ENCODE measurements at regions not wholly inside any gene's neighbourhood (a gene's known extent, or its start where the extent isn't known, plus 50 kb on each side); places are given as distances from the start of the nearest gene placed in this dataset.
A peak's percentile ranks its signal among the peaks of the same experiment; 100 is the strongest.
"Not testable (repeated sequence)": the region's sequence is repeated elsewhere in the genome, so short reads cannot be mapped to it uniquely, and the experiment has no call there.

- CTCF ChIA-PET = interaction anchor here (1.1 to 1.7 kb wide), 2 partner anchors 15 to 110 kb away, joined by 3 to 7 read pairs; no protein-coding TSS in a partner anchor
- no peak overlapping the region for H3K4me3 Mint-ChIP-seq
- peaks cover 1% of the 10 kb centered on the region for H3K9me3 Mint-ChIP-seq
- H3K36me3 Mint-ChIP-seq = no peaks in the 10 kb centered on the region
- peaks cover 25% of the 10 kb centered on the region for H3K27me3 Mint-ChIP-seq
- no peak overlapping the region for H3K27ac Mint-ChIP-seq
- no peak for DNase-seq
- no peaks in the 10 kb centered on the region for H3K4me1 Mint-ChIP-seq
Measured at GRCh38 chr21:36615274-36615964, 83.5 kb upstream of the SIM2 start.

- H3K9me3 Mint-ChIP-seq, DNase-seq, H3K4me3 Mint-ChIP-seq, H3K36me3 Mint-ChIP-seq, H3K27ac Mint-ChIP-seq, H3K4me1 Mint-ChIP-seq: not testable (repeated sequence)
- CTCF ChIA-PET = interaction anchor here (1.1 kb wide), 1 partner anchor 111 kb away, joined by 3 read pairs; no protein-coding TSS in a partner anchor
- H3K27me3 Mint-ChIP-seq = peaks cover 22% of the 10 kb centered on the region
Measured at GRCh38 chr21:36616773-36617172, 82.1 kb upstream of the SIM2 start.

GRCh38 chr21:36621794-36622193 is 77.1 kb upstream of the SIM2 start:
- H3K27ac Mint-ChIP-seq, H3K4me1 Mint-ChIP-seq, H3K36me3 Mint-ChIP-seq, H3K4me3 Mint-ChIP-seq, DNase-seq, H3K9me3 Mint-ChIP-seq, H3K27me3 Mint-ChIP-seq: not testable (repeated sequence)
- CTCF ChIA-PET = interaction anchor here (1.3 kb wide), 1 partner anchor 8 kb away, joined by 3 read pairs; no protein-coding TSS in a partner anchor

- Mint-ChIP-seq H3K27me3 (no peaks in the 10 kb centered on the region), H3K9me3 (peaks cover 7% of the 10 kb centered on the region), H3K4me1 (no peaks in the 10 kb centered on the region), H3K36me3 (no peaks in the 10 kb centered on the region), H3K4me3 (no peak overlapping the region), H3K27ac (no peak overlapping the region)
- no peak for DNase-seq
- CTCF ChIA-PET = no interaction called here
Measured at GRCh38 chr21:36624105-36624504, 74.8 kb upstream of the SIM2 start.

- DNase-seq = no peak
- H3K36me3 Mint-ChIP-seq = no peaks in the 10 kb centered on the region
- H3K4me1 Mint-ChIP-seq = no peaks in the 10 kb centered on the region
- no peaks in the 10 kb centered on the region for H3K27me3 Mint-ChIP-seq
- H3K27ac Mint-ChIP-seq = no peak overlapping the region
- no peak overlapping the region for H3K4me3 Mint-ChIP-seq
- CTCF ChIA-PET = no interaction called here
- H3K9me3 Mint-ChIP-seq = peaks cover 7% of the 10 kb centered on the region
Measured at GRCh38 chr21:36626791-36627190, 72.1 kb upstream of the SIM2 start.

GRCh38 chr21:36627242-36627641 is 71.7 kb upstream of the SIM2 start:
- no peaks in the 10 kb centered on the region for H3K4me1 Mint-ChIP-seq
- no peak for DNase-seq
- no peak overlapping the region for H3K4me3 Mint-ChIP-seq
- no peaks in the 10 kb centered on the region for H3K36me3 Mint-ChIP-seq
- H3K27ac Mint-ChIP-seq = no peak overlapping the region
- H3K27me3 Mint-ChIP-seq = no peaks in the 10 kb centered on the region
- CTCF ChIA-PET = no interaction called here
- peaks cover 7% of the 10 kb centered on the region for H3K9me3 Mint-ChIP-seq

GRCh38 chr21:36628106-36628505 is 70.8 kb upstream of the SIM2 start:
- Mint-ChIP-seq H3K27me3 (peaks cover 4% of the 10 kb centered on the region), H3K4me3 (no peak overlapping the region), H3K36me3 (no peaks in the 10 kb centered on the region), H3K9me3 (peaks cover 4% of the 10 kb centered on the region), H3K4me1 (no peaks in the 10 kb centered on the region), H3K27ac (no peak overlapping the region)
- CTCF ChIA-PET = interaction anchor here (0.5 kb wide), 1 partner anchor 104 kb away, joined by 3 read pairs; no protein-coding TSS in a partner anchor
- no peak for DNase-seq

- CTCF ChIA-PET = interaction anchor here (0.5 kb wide), 1 partner anchor 103 kb away, joined by 3 read pairs; no protein-coding TSS in a partner anchor
Measured at GRCh38 chr21:36628761-36629460, 70.0 kb upstream of the SIM2 start.

GRCh38 chr21:36630485-36631206 is 68.3 kb upstream of the SIM2 start:
- no peaks in the 10 kb centered on the region for H3K36me3 Mint-ChIP-seq
- CTCF ChIA-PET = interaction anchor here (0.6 to 1.9 kb wide), 32 partner anchors 8 to 1817 kb away, joined by 3 to 26 read pairs (median 4); no protein-coding TSS in a partner anchor
- DNase-seq = peak; percentile 69

More at GRCh38 chr21:36628761-36629460, 70.0 kb upstream of the SIM2 start:
- no peaks in the 10 kb centered on the region for H3K4me1 Mint-ChIP-seq
- H3K36me3 Mint-ChIP-seq = no peaks in the 10 kb centered on the region
- no peak overlapping the region for H3K27ac Mint-ChIP-seq
- H3K4me3 Mint-ChIP-seq = no peak overlapping the region
- no peak for DNase-seq
- peaks cover 5% of the 10 kb centered on the region for H3K27me3 Mint-ChIP-seq
- H3K9me3 Mint-ChIP-seq = peaks cover 1% of the 10 kb centered on the region

GRCh38 chr21:36636016-36636415 is 62.9 kb upstream of the SIM2 start:
- H3K27ac Mint-ChIP-seq = no peak overlapping the region
- H3K9me3 Mint-ChIP-seq = peaks cover 5% of the 10 kb centered on the region
- H3K4me3 Mint-ChIP-seq = no peak overlapping the region
- H3K36me3 Mint-ChIP-seq = no peaks in the 10 kb centered on the region
- peaks cover 8% of the 10 kb centered on the region for H3K27me3 Mint-ChIP-seq
- CTCF ChIA-PET = interaction anchor here (0.6 kb wide), 1 partner anchor 616 kb away, joined by 3 read pairs; no protein-coding TSS in a partner anchor
- H3K4me1 Mint-ChIP-seq = peaks cover 11% of the 10 kb centered on the region
- DNase-seq = no peak

More at GRCh38 chr21:36630485-36631206, 68.3 kb upstream of the SIM2 start:
- peaks cover 5% of the 10 kb centered on the region for H3K27me3 Mint-ChIP-seq
- H3K4me3 Mint-ChIP-seq = no peak overlapping the region
- H3K9me3 Mint-ChIP-seq = no peaks in the 10 kb centered on the region
- H3K27ac Mint-ChIP-seq = no peak overlapping the region
- no peaks in the 10 kb centered on the region for H3K4me1 Mint-ChIP-seq

- DNase-seq = no peak
- peaks cover 8% of the 10 kb centered on the region for H3K27me3 Mint-ChIP-seq
- no peaks in the 10 kb centered on the region for H3K36me3 Mint-ChIP-seq
- no peak overlapping the region for H3K4me3 Mint-ChIP-seq
- CTCF ChIA-PET = interaction anchor here (0.6 kb wide), 1 partner anchor 617 kb away, joined by 3 read pairs; no protein-coding TSS in a partner anchor
- no peak overlapping the region for H3K27ac Mint-ChIP-seq
- peaks cover 11% of the 10 kb centered on the region for H3K4me1 Mint-ChIP-seq
- H3K9me3 Mint-ChIP-seq = peaks cover 5% of the 10 kb centered on the region
Measured at GRCh38 chr21:36636439-36636838, 62.5 kb upstream of the SIM2 start.

- Mint-ChIP-seq H3K4me3 (no peak overlapping the region), H3K9me3 (peaks cover 5% of the 10 kb centered on the region), H3K4me1 (peaks cover 11% of the 10 kb centered on the region), H3K36me3 (no peaks in the 10 kb centered on the region), H3K27me3 (peaks cover 9% of the 10 kb centered on the region), H3K27ac (no peak overlapping the region)
- no peak for DNase-seq
- CTCF ChIA-PET = no interaction called here
Measured at GRCh38 chr21:36639769-36640168, 59.1 kb upstream of the SIM2 start.

- DNase-seq = no peak
- peaks cover 5% of the 10 kb centered on the region for H3K9me3 Mint-ChIP-seq
- no peak overlapping the region for H3K4me3 Mint-ChIP-seq
- peaks cover 9% of the 10 kb centered on the region for H3K27me3 Mint-ChIP-seq
- CTCF ChIA-PET = interaction anchor here (1.5 kb wide), 1 partner anchor 10 kb away, joined by 5 read pairs; no protein-coding TSS in a partner anchor
- H3K36me3 Mint-ChIP-seq = no peaks in the 10 kb centered on the region
- no peak overlapping the region for H3K27ac Mint-ChIP-seq
- H3K4me1 Mint-ChIP-seq = peaks cover 11% of the 10 kb centered on the region
Measured at GRCh38 chr21:36640174-36640720, 58.7 kb upstream of the SIM2 start.

All from activated naive CD4-positive, alpha-beta T cell treated with anti-CD3 and anti-CD28 coated beads, Interleukin-2, amount 10 ng/mL, durations not matched to agents 7 days and 5 days (primary cell).